GM19455 (cell line): ENCODE measurements at regions not wholly inside any gene's neighbourhood (a gene's known extent, or its start where the extent isn't known, plus 50 kb on each side); places are given as distances from the start of the nearest gene placed in this dataset.
"Not testable (repeated sequence)": the region's sequence is repeated elsewhere in the genome, so short reads cannot be mapped to it uniquely, and the experiment has no call there.

ENCODE experiments used
- ATAC-seq: cut with Tn5 transposase; IDR thresholded peaks from one replicate; pipeline ENCODE4 v1.9.1; 2021; ENCODE audit not compliant: unreplicated experiment

DNA sequence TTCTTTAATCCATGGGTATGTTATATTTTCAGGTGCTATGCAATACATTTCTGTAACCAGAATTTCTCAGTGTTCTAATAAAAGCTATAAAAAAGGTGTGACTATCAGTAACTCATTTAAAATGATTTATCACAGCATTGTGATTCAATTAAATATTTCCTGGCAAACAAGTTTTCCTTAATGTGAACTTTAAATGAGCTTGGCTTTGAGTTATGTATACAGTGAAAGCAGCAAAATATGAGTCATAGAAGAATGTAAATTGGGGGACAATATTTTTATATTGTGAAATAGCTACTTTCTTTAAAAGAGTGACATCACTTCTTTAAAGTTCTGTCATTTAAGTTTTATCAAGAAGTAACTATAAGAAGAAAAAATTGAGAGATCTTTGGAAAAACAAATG, 484.9 kb upstream of the MAN1A1 start:
- ATAC-seq, result no peak

DNA sequence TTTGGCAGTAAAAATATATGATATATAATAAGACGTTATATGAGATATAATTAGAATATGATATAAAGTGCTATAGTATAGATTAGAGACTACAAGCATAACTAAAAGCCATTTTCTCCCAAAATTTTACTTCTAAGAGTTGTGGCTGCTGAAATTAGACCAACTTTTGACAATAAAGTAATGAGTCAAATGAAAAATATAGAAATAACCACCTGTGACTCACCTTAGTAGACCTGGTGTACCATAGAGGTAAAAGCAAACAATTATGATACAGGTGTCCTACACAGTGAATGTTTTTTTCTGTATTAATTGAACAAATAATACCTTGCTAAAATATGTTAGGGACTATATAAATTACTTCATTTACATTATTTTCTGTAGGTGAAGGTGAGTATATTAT, 482.9 kb upstream of the MAN1A1 start:
- ATAC-seq, result no peak

DNA sequence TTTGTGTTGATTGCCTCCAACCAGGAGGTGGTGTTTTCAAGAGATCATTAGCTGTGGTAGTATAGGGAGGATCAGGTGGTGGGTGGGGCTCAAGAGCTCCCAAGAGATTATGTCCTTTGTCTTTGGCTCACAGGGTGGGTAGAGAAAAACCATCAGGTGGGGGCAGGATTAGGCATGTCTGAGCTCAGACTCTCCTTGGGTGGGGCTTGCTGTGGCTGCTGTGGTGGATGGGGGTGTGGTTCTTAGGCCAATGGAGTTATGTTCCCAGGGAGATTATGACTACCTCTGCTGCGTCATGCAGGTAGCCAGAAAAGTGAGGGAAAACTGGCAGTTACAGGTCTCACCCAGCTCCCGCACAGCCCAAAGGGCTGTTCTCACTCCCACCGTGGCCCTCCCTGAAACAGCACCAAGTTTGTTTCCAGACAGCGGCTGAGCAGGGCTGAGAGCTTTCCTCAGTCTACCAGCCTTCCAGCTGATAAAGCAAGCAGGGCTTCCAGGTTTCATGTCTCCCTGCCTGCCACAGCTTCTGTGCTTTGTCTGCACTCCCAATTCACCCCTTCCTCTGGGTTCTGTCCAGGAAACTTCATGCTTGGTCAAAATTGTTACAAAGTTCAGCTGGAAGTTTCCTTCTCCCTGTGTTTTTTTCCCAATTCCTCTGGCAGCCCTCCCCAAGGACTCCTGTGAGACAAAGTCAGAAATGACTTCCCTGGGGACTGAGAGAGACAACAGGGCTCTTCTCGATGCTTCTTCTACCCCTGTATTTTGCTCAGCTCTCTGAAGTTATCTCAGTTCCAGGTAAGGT, 481.1 kb upstream of the MAN1A1 start:
- ATAC-seq, result no peak

DNA sequence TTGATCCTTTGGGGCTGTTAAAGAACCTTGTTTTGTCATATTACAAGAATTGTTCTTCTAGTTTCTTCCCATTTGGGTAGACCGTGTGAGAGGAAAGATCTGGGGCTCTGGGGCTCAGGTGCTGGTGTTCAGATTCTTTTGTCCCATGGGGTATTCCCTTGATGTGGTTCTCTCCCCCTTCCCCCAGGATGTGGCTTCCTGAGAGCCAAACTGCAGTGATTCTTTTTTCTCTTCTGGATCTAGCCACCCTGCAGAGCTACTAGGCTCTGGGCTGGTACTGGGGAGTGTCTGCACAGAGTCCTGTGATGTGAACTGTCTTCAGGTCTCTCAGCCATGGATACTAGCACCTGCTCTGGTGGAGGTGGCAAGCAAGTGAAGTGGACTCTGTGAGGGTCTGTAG, 480.5 kb upstream of the MAN1A1 start:
- no peak for ATAC-seq

DNA sequence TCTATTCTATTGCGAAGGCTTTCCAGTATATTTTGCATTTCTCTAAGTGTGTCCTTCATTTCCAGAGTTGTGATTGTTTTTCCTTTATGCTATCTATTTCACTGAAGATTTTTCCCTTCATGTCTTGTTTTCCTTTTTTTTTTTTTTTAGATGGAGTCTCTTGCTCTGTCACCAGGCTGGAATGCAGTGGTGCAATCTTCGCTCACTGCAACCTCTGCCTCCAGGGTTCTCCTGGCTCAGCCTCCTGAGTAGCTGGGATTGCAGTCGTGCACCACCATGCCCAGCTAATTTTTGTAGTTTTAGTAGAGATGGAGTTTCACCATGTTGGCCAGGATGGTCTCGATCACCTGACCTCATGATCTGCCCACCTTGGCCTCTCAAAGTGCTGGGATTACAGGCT, 479.9 kb upstream of the MAN1A1 start:
- ATAC-seq, result not testable (repeated sequence)

DNA sequence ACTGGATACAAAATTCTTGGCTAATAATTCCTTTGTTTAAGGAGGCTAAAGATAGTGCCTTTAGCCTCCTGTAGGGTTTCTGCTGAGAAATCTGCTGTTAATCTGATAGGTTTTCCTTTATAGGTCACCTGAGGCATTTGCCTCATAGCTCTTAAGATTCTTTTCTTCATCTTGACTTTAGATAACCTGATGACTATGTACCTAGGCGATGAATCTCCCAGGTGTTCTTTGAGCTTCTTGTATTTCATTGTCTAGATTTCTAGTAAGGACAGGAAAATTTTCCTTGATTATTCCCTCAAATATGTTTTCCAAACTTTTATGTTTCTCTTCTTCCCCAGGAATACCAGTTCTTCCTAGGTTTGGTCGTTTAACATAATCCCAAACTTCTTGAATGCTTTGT, 479.4 kb upstream of the MAN1A1 start:
- no peak for ATAC-seq

DNA sequence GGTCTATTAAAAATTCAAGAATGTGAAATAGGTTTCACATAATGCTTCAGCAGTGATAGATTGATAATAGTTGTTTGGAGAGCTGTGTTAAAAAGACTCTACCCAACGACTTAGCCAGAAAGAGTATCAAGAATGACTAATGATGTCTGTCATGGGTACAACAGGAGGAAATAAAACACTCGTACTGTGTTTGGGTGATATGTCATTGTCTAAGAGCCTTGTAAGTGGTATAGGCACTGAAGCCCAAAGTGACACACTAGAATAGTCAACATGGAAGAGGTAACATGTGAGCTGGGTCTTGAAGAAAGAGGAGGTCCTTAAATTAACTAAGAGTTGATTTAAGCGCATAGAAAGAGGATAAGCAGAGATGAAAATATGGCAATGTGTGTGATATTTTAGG, 471.8 kb upstream of the MAN1A1 start:
- no peak for ATAC-seq

DNA sequence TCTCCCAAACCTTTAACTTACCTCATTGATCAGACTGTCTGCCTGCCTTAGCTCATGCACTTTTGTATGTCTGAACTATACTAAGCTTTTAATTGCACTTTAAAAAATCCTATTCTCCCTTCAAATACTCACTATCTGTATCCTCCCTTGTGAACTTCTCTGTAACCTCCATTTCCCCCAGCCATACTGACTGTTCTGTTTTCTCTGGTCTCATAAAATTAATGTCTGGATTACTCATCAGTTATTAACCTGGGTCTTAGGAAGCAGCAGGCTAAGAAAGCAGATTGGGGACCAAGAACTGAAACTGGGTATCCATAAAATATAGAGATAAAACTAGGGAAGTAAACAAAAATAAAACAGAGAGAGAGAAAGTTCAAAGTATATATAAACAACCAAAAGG, 469.3 kb upstream of the MAN1A1 start:
- no peak for ATAC-seq

DNA sequence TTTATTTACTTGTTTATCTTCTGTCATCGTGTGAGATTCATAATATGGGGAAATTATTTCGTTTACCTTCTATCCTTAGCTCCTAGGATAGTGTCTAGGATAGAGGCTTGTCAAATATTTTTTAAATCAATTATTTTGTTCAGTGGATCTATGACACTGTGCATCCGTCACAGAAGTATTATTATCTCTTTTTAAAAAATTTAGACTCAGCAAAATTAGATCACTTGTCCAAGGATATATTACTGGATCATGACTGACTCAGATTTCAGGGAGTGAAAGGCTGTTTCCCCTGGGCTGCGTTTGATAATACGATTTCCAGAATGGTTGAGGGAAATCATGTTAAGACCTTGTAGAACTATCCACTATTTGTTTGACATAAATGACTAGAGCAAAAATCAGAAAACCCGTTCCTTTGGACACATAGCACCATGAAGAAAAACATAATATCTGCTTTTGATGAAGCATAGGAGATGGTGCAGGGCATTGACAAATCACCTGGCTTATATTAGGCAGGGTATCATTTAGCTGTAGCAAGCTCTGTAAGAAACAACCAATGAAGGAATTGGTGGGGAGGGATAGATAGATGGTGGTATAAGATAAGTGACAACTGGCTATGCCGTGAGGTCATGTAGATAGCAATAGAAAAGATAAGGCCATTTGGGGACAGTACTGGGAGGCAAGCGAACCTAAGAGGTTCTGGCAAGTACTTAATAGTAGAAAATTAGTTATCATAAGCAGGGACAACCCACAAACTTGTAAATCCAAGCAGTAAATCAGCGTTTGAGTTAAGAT, 465.2 kb upstream of the MAN1A1 start:
- ATAC-seq, result no peak

DNA sequence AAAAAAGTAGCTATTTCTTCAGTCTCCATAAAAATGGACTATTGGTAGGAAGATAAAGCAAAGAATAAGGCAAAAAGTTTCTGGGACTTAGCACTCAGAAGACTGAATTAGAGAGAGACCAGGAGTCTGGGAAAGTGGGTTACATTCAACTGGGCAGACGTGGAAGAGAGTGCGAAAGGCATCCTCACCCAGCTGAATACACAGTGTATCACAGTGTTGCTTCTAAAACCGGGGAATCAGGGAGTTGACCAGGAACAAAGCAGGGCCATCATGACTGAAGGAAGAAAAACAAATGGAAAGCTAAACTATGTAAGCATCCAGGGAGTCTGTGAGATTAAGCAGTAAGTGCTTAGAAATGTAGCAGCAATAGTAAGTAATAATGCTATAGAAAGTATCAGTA, 452.9 kb upstream of the MAN1A1 start:
- no peak for ATAC-seq

DNA sequence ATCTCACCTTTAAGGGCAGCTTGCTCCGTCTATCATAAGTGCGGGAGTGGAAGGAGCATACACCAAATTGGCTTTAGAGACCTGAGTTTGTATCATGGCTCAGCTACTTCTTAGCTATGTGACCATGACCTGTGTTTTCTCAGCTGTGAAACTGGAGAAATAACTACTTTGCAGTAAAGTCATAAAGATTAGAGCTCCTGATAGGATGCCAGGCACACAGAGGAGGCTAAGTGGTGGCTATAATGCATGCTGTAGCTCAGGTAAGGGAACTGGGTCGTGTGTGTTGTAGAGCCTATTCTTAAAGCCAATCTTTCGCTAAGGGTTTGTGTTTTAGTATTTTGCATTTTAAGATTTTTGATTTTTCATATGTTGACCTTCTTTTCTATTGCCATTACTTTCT, 451.5 kb upstream of the MAN1A1 start:
- no peak for ATAC-seq

DNA sequence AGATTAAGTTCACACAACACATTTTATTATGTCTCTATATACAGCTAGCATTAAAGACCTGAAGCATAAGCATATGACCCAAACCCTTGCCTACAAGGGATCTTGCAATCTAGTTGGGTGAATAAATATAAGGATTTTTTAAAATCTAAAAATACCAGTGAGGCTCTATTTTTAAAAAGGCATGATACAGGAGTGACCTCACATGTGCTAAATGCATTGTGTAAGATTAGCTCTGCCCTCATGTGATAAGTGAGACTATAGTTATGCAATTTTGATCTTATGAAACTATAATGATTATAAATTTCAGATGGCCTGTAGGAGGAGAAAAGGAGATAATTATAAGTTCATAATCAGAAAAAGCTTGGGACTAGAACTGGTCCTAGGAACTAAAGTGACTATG, 451.0 kb upstream of the MAN1A1 start:
- ATAC-seq, result no peak

DNA sequence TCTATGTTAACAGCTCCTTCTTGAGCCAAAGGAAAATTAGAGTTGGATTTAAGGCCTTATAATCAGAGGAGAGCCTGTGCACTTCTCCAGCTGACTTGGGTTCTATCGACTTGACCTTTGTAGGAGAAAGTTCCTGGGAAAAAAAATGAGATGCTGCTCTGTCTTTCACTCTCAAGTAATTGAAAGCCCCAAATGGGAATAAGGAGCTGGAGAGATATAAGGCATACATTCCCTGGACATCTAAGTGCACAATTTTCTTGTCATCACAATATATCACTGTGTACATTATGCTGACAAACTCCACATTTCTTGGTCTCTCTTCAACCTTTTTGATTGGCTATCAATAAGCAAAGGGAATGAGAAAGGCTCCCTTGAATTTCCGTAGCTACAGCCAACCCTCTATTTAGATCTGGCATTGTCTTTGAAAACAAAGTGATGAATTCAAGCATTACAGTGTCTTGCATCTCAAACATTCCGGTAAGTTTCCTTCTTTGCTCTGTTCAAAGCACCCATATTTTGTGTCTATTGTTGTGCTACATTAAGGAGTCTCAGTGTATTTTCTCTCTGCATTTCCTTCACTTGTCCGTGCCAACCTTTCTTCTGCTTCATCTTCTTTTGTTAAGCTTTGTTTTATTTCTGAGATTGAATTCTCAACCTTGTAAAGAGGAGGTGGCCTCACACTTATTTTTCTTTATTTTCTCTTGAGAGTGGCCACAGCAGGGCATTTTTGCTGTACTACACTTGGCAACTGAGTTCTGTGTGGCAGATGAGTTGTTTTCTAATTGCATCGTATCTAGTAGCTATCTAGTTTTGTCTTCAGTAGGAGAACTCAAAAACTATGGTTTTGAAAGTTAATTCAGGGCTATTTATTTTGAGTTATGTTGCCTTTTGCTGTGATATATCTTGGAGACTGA, 450.3 kb upstream of the MAN1A1 start:
- no peak for ATAC-seq

DNA sequence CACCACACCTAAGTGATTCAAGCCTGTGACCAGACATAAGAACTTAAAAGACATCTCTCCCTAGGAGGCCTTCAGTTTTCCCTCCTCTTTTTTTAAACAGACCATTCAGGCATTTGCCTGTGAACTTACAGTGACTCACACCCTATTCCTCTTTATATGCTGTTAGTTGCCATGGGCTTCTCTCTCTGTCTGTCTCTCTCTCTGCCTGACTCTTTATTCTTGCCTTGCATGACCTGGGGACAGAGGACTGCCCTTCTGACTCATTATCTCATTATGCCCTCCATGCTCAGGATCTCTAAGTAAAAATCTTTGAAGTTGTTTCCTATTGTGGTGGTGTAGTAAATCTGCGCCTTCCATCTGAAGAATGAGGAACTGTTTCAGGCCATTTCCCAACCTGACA, 442.2 kb upstream of the MAN1A1 start:
- ATAC-seq, result no peak

DNA sequence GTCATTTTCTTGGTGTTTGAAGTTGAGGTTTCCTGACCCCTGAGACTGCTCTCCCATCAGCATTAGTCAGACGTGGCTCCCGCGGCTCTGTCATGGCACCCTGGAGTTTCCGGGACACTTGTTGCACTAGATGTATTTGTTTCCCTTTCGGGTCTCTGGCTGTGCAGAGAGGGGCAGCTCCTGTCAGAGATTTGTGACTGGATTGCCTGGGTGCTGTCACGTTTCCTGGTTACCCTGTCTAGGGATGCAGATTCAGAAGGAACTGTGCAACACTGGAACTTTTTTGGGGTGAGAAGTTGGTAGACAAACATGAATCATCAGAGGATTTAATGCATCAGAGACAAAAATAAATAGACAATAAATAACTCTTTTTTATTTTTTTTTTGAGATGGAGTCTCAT, 431.8 kb upstream of the MAN1A1 start:
- ATAC-seq, result no peak

DNA sequence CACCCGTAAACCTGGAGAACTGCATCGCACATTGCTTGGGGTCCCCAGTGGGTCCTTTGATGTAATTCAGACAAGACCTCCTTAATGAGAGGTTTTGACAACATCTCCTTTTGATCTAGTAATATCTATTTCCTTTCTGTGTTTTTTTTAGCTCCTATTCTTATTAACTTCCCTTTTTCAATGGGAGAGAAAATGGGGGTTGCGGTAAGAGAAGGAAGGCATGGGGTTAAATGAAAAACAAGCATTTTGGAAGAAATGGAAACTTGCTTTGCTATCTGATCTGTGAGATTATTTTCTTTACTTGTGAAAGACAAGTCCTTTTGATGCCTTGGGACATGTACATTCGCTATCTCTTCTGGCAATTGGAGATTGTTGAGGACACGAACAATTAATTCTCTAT, 418.6 kb upstream of the MAN1A1 start:
- ATAC-seq, result no peak

DNA sequence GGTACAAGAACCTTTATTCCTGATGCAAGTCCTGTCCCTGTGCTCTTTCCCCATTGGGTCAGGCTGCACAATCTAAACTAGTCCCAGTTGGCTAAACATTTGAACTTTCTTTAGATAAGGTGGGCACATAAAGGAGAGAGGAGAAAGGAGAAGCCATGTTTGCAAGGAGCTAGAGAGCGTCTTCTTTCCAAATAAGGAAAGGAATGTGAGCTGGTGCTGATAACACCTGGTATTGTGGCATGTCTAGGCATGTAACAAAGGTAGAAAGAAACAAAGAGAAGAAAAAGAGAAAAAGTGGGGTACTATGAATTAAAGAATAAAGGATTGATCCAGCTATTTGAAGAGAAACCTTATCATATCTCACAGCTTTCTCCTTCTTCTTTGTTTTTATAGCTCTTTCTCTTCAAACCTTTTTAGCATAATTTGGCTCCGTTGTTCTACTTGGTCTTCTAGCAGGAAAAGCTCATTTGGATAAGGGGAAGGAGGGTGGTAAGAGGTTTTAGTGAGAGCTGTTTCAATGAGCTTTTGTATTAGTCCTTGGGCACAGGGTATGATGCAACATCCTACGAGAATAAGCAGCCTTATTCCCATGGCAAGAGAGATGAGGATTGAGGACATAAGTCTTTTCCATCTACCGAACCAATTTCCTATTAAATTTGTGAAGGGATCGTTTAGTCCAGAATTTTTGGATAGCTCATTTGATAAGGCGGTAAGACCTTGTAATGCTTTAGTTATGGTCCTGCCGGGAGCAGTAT, 415.5 kb upstream of the MAN1A1 start:
- ATAC-seq, result no peak

DNA sequence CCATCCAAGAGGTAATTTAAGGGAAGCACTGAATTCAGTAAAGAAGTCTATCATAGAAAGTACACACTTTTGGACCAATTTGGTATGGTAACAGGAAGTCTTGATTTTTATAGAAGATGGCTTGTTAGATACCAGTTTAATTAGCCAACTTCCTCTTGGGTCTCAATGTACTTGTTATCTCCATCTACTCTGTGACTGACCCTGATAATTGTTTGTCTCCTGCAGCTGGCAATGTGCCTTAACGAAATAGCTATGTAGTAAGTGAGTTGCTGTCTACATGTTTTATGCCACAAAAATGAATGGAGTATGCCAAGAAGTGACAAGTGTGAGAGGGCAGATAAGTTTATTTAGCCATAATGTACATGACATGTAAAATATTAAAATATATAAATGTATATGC, 410.5 kb upstream of the MAN1A1 start:
- ATAC-seq, result no peak

DNA sequence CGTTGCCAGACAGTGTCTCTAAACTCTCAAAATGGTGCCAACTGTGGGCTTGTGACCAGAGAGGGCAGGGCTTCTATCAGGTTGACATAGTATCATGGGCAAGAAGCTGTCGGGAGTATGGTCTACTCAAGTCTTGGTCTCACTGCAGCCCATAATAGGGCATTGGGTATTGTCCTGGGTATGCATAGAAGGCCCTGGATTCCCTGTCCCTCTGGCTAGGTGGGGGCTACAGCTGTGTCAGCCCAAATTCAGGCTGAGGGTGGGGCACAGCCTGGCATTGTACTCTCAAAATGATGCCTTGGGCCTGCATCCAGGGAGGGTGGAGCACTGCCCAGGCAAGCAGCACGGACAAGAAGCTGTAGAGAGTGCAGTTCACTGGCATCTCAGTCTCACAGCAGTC, 408.8 kb upstream of the MAN1A1 start:
- no peak for ATAC-seq

DNA sequence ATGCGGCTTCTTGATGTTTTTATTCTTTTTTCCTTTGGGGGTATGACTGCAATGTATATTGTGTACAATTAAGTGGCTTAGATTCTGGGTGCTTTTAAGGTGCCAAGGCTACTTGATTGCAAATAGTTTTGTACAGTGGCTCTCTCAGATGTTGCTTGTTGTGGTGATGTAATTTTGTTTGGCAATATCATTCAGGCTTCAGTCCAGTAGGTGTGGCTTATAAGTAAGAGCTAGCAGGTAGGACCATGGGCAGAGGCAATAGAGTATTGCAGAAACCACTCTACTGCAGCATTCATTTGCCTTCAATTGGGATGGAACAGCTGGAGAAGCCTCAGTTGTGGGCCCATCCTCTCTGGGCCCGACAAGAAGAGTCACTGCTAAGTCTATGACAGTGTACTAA, 407.9 kb upstream of the MAN1A1 start:
- no peak for ATAC-seq

DNA sequence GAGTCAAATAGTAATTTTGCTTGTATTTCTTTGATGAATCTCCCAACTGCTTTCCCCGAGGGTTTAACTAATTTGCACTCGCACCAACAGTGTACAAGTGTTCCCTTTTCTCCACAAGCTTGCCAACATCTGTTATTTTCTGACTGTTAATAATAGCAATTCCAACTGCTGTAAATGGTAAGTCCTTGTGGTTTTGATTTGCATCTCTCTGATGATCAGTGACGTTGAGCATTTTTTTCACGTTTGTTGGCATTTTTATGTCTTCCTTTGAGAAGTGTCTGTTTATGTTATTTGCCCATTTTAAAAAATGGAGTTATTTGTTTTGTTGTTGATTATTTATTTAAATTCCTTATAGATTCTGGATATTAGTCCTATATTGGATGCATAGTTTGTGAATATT, 399.8 kb upstream of the MAN1A1 start:
- no peak for ATAC-seq
